HG02884 (cell line): ENCODE measurements at regions not wholly inside any gene's neighbourhood (a gene's known extent, or its start where the extent isn't known, plus 50 kb on each side); places are given as distances from the start of the nearest gene placed in this dataset.
"Not testable (repeated sequence)": the region's sequence is repeated elsewhere in the genome, so short reads cannot be mapped to it uniquely, and the experiment has no call there.

Experiments used
- ATAC-seq: cut with Tn5 transposase; IDR thresholded peaks from one replicate; pipeline ENCODE4 v1.9.1; 2021; ENCODE audit warnings: mild to moderate bottlenecking, moderate library complexity; ENCODE audit not compliant: unreplicated experiment

- ATAC-seq = no peak
Measured at GRCh38 chr2:59770651-59771050, 782.8 kb downstream of the BCL11A start.

GRCh38 chr2:59761966-59762365, 791.5 kb downstream of the BCL11A start:
- no peak for ATAC-seq

GRCh38 chr2:59756150-59756549, 797.3 kb downstream of the BCL11A start:
- ATAC-seq = no peak

GRCh38 chr2:59754011-59754735, 799.3 kb downstream of the BCL11A start:
- no peak for ATAC-seq

GRCh38 chr2:59752512-59752911, 800.9 kb downstream of the BCL11A start:
- ATAC-seq = no peak

GRCh38 chr2:59752071-59752470, 801.4 kb downstream of the BCL11A start:
- ATAC-seq = no peak

- not testable (repeated sequence) for ATAC-seq
Measured at GRCh38 chr2:59751214-59751613, 802.2 kb downstream of the BCL11A start.

- ATAC-seq = no peak
Measured at GRCh38 chr2:59746291-59746690, 807.2 kb downstream of the BCL11A start.

- ATAC-seq = no peak
Measured at GRCh38 chr2:59745085-59745484, 808.4 kb downstream of the BCL11A start.

- no peak for ATAC-seq
Measured at GRCh38 chr2:59744436-59744835, 809.0 kb downstream of the BCL11A start.

GRCh38 chr2:59741840-59742239, 811.6 kb downstream of the BCL11A start:
- no peak for ATAC-seq

- no peak for ATAC-seq
Measured at GRCh38 chr2:59739166-59739565, 814.3 kb downstream of the BCL11A start.

- ATAC-seq = no peak
Measured at GRCh38 chr2:59737299-59737698, 816.2 kb downstream of the BCL11A start.

GRCh38 chr2:59734743-59735142, 818.7 kb downstream of the BCL11A start:
- ATAC-seq = no peak

GRCh38 chr2:59733970-59734369, 819.5 kb downstream of the BCL11A start:
- ATAC-seq = no peak

- no peak for ATAC-seq
Measured at GRCh38 chr2:59733567-59733930, 819.9 kb downstream of the BCL11A start.

GRCh38 chr2:59732871-59733566, 820.4 kb downstream of the BCL11A start:
- ATAC-seq = no peak

- ATAC-seq = no peak
Measured at GRCh38 chr2:59727121-59727590, 826.3 kb downstream of the BCL11A start.

- ATAC-seq = no peak
Measured at GRCh38 chr2:59726228-59727120, 827.0 kb downstream of the BCL11A start.

GRCh38 chr2:59724746-59725145, 828.7 kb downstream of the BCL11A start:
- no peak for ATAC-seq

- ATAC-seq = no peak
Measured at GRCh38 chr2:59720296-59720866, 833.1 kb downstream of the BCL11A start.
